H1 (cell line): ENCODE measurements at regions not wholly inside any gene's neighbourhood (a gene's known extent, or its start where the extent isn't known, plus 50 kb on each side); places are given as distances from the start of the nearest gene placed in this dataset.

Experiments used
- CTCF ChIA-PET: fragments of 300-600 bp; sonication (Branson Sonifier 250); formaldehyde crosslinking; loops from one replicate; lab custom pipeline; 2021; ENCODE audit not compliant: partially characterized antibody; lab: Charles Lee
- POLR2A ChIA-PET: fragments of 300-600 bp; sonication (Branson Sonifier 250); formaldehyde crosslinking; loops from one replicate; lab custom pipeline; 2021; ENCODE audit warnings: inconsistent platforms; ENCODE audit not compliant: partially characterized antibody; lab: Charles Lee
- DNase-seq, 2 experiments: peaks; one replicate each; pipeline versions ENCODE4 v3.0.0 to v3.0.0-alpha.2; 2010 to 2022; ENCODE audit warnings: low spot score in 2 of 2, low read depth in 1 of 2, mixed read lengths in 1 of 2
- FAIRE-seq: peaks from 2 replicates; lab custom pipeline; 2011; peaks lifted over from hg19 to GRCh38; lab: Jason Lieb, UNC
- H2AFZ ChIP-seq: 2 replicates; pipeline ENCODE4 v1.8.1; 2012; ENCODE audit warnings: low read length, inconsistent platforms
- H2AK5ac ChIP-seq: 2 replicates; pipeline ENCODE4 v1.6.1; 2013; ENCODE audit warnings: low read depth, low read length
- H2BK120ac ChIP-seq: replicated peaks from 2 replicates; pipeline ENCODE3; 2013; ENCODE audit warnings: low read depth, low read length, inconsistent platforms
- H2BK12ac ChIP-seq: 2 replicates; pipeline ENCODE4 v1.6.1; 2013; ENCODE audit warnings: low read depth, low read length
- H2BK15ac ChIP-seq: 2 replicates; pipeline ENCODE4 v1.6.1; 2013; ENCODE audit warnings: low read length
- H2BK20ac ChIP-seq: 2 replicates; pipeline ENCODE4 v1.6.1; 2013; ENCODE audit warnings: low read length
- H2BK5ac ChIP-seq: 2 replicates; pipeline ENCODE4 v1.6.1; 2013; ENCODE audit warnings: low read depth, low read length
- H3K14ac ChIP-seq: 2 replicates; pipeline ENCODE4 v1.6.1; 2013; ENCODE audit warnings: inconsistent platforms; ENCODE audit not compliant: insufficient read length
- H3K18ac ChIP-seq: 2 replicates; pipeline ENCODE4 v1.6.1; 2013; ENCODE audit warnings: low read length; ENCODE audit errors: extremely low read depth
- H3K23ac ChIP-seq: 2 replicates; pipeline ENCODE4 v1.6.1; 2013; ENCODE audit warnings: inconsistent platforms; ENCODE audit not compliant: insufficient read length
- H3K23me2 ChIP-seq: 2 replicates; pipeline ENCODE4 v1.6.1; 2013; ENCODE audit warnings: low read depth, low read length
- H3K27ac ChIP-seq: 2 replicates; pipeline ENCODE4 v1.6.1; 2011; ENCODE audit warnings: low read depth, low read length, inconsistent platforms
- H3K27me3 ChIP-seq, 4 experiments: replicated peaks in 1 of 4; 1 replicate in 1 of 4; 2 replicates in 3 of 4; pipeline versions ENCODE4 v1.6.1 to v1.8.1; 2011 to 2013; ENCODE audit warnings: low read length in 3 of 4, mild to moderate bottlenecking in 3 of 4, inconsistent platforms in 2 of 4, mixed read lengths in 2 of 4, moderate library complexity in 1 of 4; ENCODE audit not compliant: control insufficient read depth in 3 of 4, insufficient read depth in 3 of 4; ENCODE audit errors: extremely low read depth in 1 of 4
- H3K36me3 ChIP-seq, 4 experiments: 2 replicates each; pipeline versions ENCODE4 v1.6.1 to v1.8.1; 2011 to 2013; ENCODE audit warnings: mild to moderate bottlenecking in 4 of 4, low read length in 3 of 4, moderate library complexity in 2 of 4, control low read depth in 1 of 4, inconsistent platforms in 1 of 4; ENCODE audit not compliant: insufficient read depth in 4 of 4, control insufficient read depth in 2 of 4
- H3K4ac ChIP-seq: replicated peaks from 2 replicates; pipeline ENCODE3; 2013; ENCODE audit warnings: low read length, low read depth, mixed read lengths, inconsistent platforms; ENCODE audit not compliant: insufficient read length
- H3K4me1 ChIP-seq, 4 experiments: replicated peaks in 1 of 4; 1 replicate in 1 of 4; 2 replicates in 3 of 4; pipeline versions ENCODE4 v1.6.1 to v1.8.1; 2011 to 2013; ENCODE audit warnings: low read length in 3 of 4, inconsistent platforms in 2 of 4, mixed read lengths in 1 of 4; ENCODE audit not compliant: insufficient read depth in 4 of 4, control insufficient read depth in 3 of 4
- H3K4me2 ChIP-seq, 2 experiments: 2 replicates each; pipeline versions ENCODE4 v1.6.1 to v1.8.1; 2011 to 2013; ENCODE audit warnings: low read depth in 2 of 2, low read length in 2 of 2, control low read depth in 1 of 2, inconsistent platforms in 1 of 2, mild to moderate bottlenecking in 1 of 2; ENCODE audit not compliant: insufficient read depth in 1 of 2
- H3K4me3 ChIP-seq, 4 experiments: fragments of 200-600, 300-600 bp in 1 of 4; sonication (generic), shearing (Covaris generic), sonication (Bioruptor Twin) in 1 of 4; 2 replicates each; pipeline versions ENCODE4 v1.5.1 to v1.8.1; 2011 to 2016; ENCODE audit warnings: low read length in 4 of 4, low read depth in 3 of 4, control low read depth in 2 of 4, inconsistent platforms in 2 of 4, mild to moderate bottlenecking in 2 of 4, mixed read lengths in 1 of 4, moderate library complexity in 1 of 4; ENCODE audit not compliant: insufficient read depth in 2 of 4; ENCODE audit errors: extremely low read depth in 1 of 4
- H3K56ac ChIP-seq: replicated peaks from 2 replicates; pipeline ENCODE3; 2013; ENCODE audit warnings: low read depth, mild to moderate bottlenecking, mixed read lengths, low read length, inconsistent platforms; ENCODE audit not compliant: insufficient read length
- H3K79me1 ChIP-seq: 2 replicates; pipeline ENCODE4 v1.6.1; 2013; ENCODE audit warnings: low read depth, low read length, control low read depth
- H3K79me2 ChIP-seq, 2 experiments: 2 replicates each; pipeline versions ENCODE4 v1.6.1 to v1.8.1; 2012 to 2013; ENCODE audit warnings: low read length in 2 of 2, mild to moderate bottlenecking in 2 of 2, inconsistent platforms in 1 of 2; ENCODE audit not compliant: insufficient read depth in 2 of 2, control insufficient read depth in 1 of 2
- H3K9ac ChIP-seq, 4 experiments: replicated peaks in 1 of 4; 1 replicate in 1 of 4; 2 replicates in 3 of 4; pipeline versions ENCODE4 v1.6.1 to v1.8.1; 2011 to 2013; ENCODE audit warnings: low read depth in 3 of 4, low read length in 3 of 4, control low read depth in 2 of 4, mild to moderate bottlenecking in 2 of 4, moderate library complexity in 2 of 4, inconsistent platforms in 1 of 4; ENCODE audit errors: extremely low read depth in 1 of 4
- H3K9me3 ChIP-seq, 2 experiments: 2 replicates each; pipeline versions ENCODE4 v1.6.1 to v1.8.1; 2012 to 2013; ENCODE audit warnings: mild to moderate bottlenecking in 2 of 2, moderate library complexity in 2 of 2, control low read depth in 1 of 2, inconsistent platforms in 1 of 2, low read depth in 1 of 2, low read length in 1 of 2, mixed read lengths in 1 of 2; ENCODE audit not compliant: insufficient read depth in 2 of 2
- H4K20me1 ChIP-seq, 2 experiments: replicated peaks in 1 of 2; 2 replicates each; pipeline versions ENCODE3 to v1.8.1; 2011 to 2013; ENCODE audit warnings: inconsistent platforms in 2 of 2, low read length in 2 of 2, mild to moderate bottlenecking in 1 of 2; ENCODE audit not compliant: insufficient read depth in 2 of 2, control insufficient read depth in 1 of 2
- H4K5ac ChIP-seq: 2 replicates; pipeline ENCODE4 v1.6.1; 2013; ENCODE audit warnings: low read length, low read depth, mixed read lengths, inconsistent platforms; ENCODE audit not compliant: insufficient read length
- H4K8ac ChIP-seq: 2 replicates; pipeline ENCODE4 v1.8.0; 2013; ENCODE audit warnings: mild to moderate bottlenecking, moderate library complexity, low read length, inconsistent platforms; ENCODE audit not compliant: insufficient read depth; ENCODE audit errors: extremely low read depth
- H4K91ac ChIP-seq: replicated peaks from 2 replicates; pipeline ENCODE3; 2013; ENCODE audit warnings: low read length, mixed read lengths, inconsistent platforms; ENCODE audit not compliant: insufficient read length
- BACH1 ChIP-seq: IDR thresholded peaks from 2 replicates; pipeline ENCODE4 v1.6.1; 2012; ENCODE audit warnings: low read length, improper control_type of control experiment
- BRCA1 ChIP-seq: IDR thresholded peaks from 2 replicates; pipeline ENCODE4 v1.6.1; 2012; ENCODE audit warnings: low read depth, low read length, improper control_type of control experiment
- CBX5 ChIP-seq: fragments of 300-800, 300-1000 bp; sonication (generic); IDR thresholded peaks from 2 replicates; pipeline ENCODE4 v1.7.1; 2016; ENCODE audit warnings: antibody characterized with exemption, low read length, low read depth
- CEBPB ChIP-seq: IDR thresholded peaks from 2 replicates; pipeline ENCODE4 v1.6.1; 2012; ENCODE audit warnings: low read depth, low read length
- KDM4A ChIP-seq: IDR thresholded peaks from one replicate; pipeline ENCODE4 v1.7.1; 2012; ENCODE audit warnings: low read depth, mild to moderate bottlenecking, moderate library complexity, low read length, inconsistent platforms; ENCODE audit not compliant: severe bottlenecking
- NRF1 ChIP-seq: IDR thresholded peaks from 2 replicates; pipeline ENCODE4 v1.6.1; 2011; ENCODE audit warnings: mild to moderate bottlenecking, low read depth, low read length, improper control_type of control experiment
- POLR2A ChIP-seq, 2 experiments: IDR thresholded peaks; 1 replicate in 1 of 2; 2 replicates in 1 of 2; pipeline ENCODE4 v1.6.1; 2011; ENCODE audit warnings: low read depth in 2 of 2, low read length in 2 of 2, mild to moderate bottlenecking in 2 of 2; ENCODE audit errors: control extremely low read depth in 1 of 2
- RNF2 ChIP-seq: fragments of 200-900, 300-1000 bp; sonication (generic); IDR thresholded peaks from 2 replicates; pipeline ENCODE4 v1.7.1; 2016; ENCODE audit warnings: borderline replicate concordance, low read depth, mild to moderate bottlenecking, antibody characterized with exemption, low read length; ENCODE audit not compliant: poor library complexity, severe bottlenecking; ENCODE audit errors: missing control alignments
- SIX5 ChIP-seq: IDR thresholded peaks from 2 replicates; pipeline ENCODE4 v1.6.1; 2011; ENCODE audit warnings: mild to moderate bottlenecking, low read depth, low read length
- SUZ12 ChIP-seq: fragments of 200-600 bp; sonication (generic); IDR thresholded peaks from 2 replicates; pipeline ENCODE4 v1.6.1; 2012; ENCODE audit warnings: mild to moderate bottlenecking, inconsistent platforms, low read length, moderate library complexity, mixed read lengths
- WGBS, 2 experiments: shearing (Covaris generic) in 1 of 2; methylation state at CpG; one replicate each; pipeline versions ENCODE4 v1.1.6 to v1.1.7; 2013 to 2015; ENCODE audit warnings: low lambda C conversion rate in 2 of 2, mixed read lengths in 2 of 2, inconsistent platforms in 1 of 2, low coverage in 1 of 2, missing lambda C conversion rate in 1 of 2; ENCODE audit not compliant: insufficient replicate concordance in 2 of 2, insufficient coverage in 1 of 2, insufficient read length in 1 of 2; ENCODE audit errors: extremely low coverage in 1 of 2, missing lambda C conversion rate in 1 of 2; 5-methylcytosine and 5-hydroxymethylcytosine counted together
- TF ChIP-seq, protein P1 (sequence below), 3 experiments: IDR thresholded peaks; 1 replicate in 2 of 3; 2 replicates in 1 of 3; pipeline versions ENCODE4 v1.5.1 to v1.6.1; 2011; ENCODE audit warnings: low read length in 3 of 3, mild to moderate bottlenecking in 3 of 3, inconsistent platforms in 2 of 3, low read depth in 1 of 3, moderate library complexity in 1 of 3; ENCODE audit not compliant: insufficient read depth in 1 of 3; ENCODE audit errors: control extremely low read depth in 1 of 3
- TF ChIP-seq, protein P2 (sequence below): IDR thresholded peaks from 2 replicates; pipeline ENCODE4 v1.6.1; 2011; ENCODE audit warnings: low read depth, mild to moderate bottlenecking, low read length; ENCODE audit not compliant: insufficient read depth

DNA sequence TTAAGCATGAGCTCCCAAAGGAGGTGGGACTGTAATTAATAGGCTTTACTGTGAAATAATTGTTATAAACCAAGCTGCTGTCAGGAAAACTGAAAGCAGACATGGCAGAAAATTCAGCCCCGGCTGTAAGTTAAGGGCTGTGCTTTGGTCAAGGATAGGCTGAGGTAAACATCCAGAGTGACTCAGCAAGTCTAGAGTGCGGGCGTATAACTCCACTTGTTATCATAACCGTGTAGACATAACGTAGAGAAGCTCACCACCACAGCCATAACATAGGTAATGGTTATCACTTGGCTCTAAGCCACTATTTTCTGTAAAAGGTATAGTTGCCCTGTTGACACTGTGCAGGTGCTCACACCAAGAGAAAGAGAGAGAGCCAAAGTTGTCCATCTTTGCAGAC lies 316.8 kb downstream of the DCDC2C start:
- Histone ChIP-seq H3K36me3 (no peaks in the 10 kb centered on the region), H2BK15ac (no peak overlapping the region), H3K23ac (no peak overlapping the region), H3K18ac (no peak overlapping the region), H3K4me2 (no peak overlapping the region), H4K5ac (no peak overlapping the region), H3K27ac (no peak overlapping the region), H3K4ac (no peak overlapping the region), H2BK12ac (no peak overlapping the region), H3K79me1 (no peaks in the 10 kb centered on the region), H2BK120ac (no peak overlapping the region), H2AK5ac (no peak overlapping the region), H3K9me3 (peaks cover 16 to 17% of the 10 kb centered on the region in 2 experiments; a peak in 3 of 4 replicates), H2BK5ac (no peak overlapping the region), H4K20me1 (no peaks in the 10 kb centered on the region), H3K4me3 (no peak overlapping the region), H3K9ac (no peak overlapping the region), H4K8ac (no peak overlapping the region), H3K79me2 (no peaks in the 10 kb centered on the region), H3K27me3 (no peaks in the 10 kb centered on the region), H3K56ac (no peak overlapping the region), H3K14ac (no peak overlapping the region), H4K91ac (no peak overlapping the region), H3K23me2 (no peaks in the 10 kb centered on the region), H3K4me1 (no peaks in the 10 kb centered on the region), H2BK20ac (no peak overlapping the region), H2AFZ (no peak overlapping the region)
- DNase-seq (no peak), FAIRE-seq (no peak)
- 94% methylated on average over 5 of the region's 5 CpGs; no CpG with 5 or more reads in 1 of the 2 experiments for WGBS, 2 experiments
- ChIA-PET POLR2A (no interaction called here), CTCF (interaction anchor here (0.8 kb wide), 1 partner anchor 11 kb away, joined by 3 read pairs; no protein-coding TSS in a partner anchor)
- no peak for TF ChIP-seq POLR2A (IDR thresholded peaks at IDR 0.05; ENCODE audit: control extremely low read depth in 1 of 2, low read depth in 2 of 2, low read length in 2 of 2)
- no peak for TF ChIP-seq KDM4A
- TF ChIP-seq, protein P1, sequence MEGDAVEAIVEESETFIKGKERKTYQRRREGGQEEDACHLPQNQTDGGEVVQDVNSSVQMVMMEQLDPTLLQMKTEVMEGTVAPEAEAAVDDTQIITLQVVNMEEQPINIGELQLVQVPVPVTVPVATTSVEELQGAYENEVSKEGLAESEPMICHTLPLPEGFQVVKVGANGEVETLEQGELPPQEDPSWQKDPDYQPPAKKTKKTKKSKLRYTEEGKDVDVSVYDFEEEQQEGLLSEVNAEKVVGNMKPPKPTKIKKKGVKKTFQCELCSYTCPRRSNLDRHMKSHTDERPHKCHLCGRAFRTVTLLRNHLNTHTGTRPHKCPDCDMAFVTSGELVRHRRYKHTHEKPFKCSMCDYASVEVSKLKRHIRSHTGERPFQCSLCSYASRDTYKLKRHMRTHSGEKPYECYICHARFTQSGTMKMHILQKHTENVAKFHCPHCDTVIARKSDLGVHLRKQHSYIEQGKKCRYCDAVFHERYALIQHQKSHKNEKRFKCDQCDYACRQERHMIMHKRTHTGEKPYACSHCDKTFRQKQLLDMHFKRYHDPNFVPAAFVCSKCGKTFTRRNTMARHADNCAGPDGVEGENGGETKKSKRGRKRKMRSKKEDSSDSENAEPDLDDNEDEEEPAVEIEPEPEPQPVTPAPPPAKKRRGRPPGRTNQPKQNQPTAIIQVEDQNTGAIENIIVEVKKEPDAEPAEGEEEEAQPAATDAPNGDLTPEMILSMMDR (IDR thresholded peaks at IDR 0.05; ENCODE audit: control extremely low read depth in 1 of 3, insufficient read depth in 1 of 3, low read depth in 1 of 3, low read length in 3 of 3) = no peak
- no peak for TF ChIP-seq NRF1
- no peak for TF ChIP-seq RNF2
- TF ChIP-seq, protein P2, sequence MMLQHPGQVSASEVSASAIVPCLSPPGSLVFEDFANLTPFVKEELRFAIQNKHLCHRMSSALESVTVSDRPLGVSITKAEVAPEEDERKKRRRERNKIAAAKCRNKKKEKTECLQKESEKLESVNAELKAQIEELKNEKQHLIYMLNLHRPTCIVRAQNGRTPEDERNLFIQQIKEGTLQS = no peak
- TF ChIP-seq BRCA1 = no peak
- no peak for TF ChIP-seq SUZ12
- TF ChIP-seq BACH1 = no peak
- no peak for TF ChIP-seq SIX5
- no peak for TF ChIP-seq CBX5
- no peak for TF ChIP-seq CEBPB
